Myocyte (in vitro differentiated cells): ENCODE measurements at regions not wholly inside any gene's neighbourhood (a gene's known extent, or its start where the extent isn't known, plus 50 kb on each side); places are given as distances from the start of the nearest gene placed in this dataset.

Source experiments
- DNase-seq: peaks from one replicate; pipeline ENCODE4 v3.0.0-alpha.2; 2012; ENCODE audit warnings: low read depth

DNA sequence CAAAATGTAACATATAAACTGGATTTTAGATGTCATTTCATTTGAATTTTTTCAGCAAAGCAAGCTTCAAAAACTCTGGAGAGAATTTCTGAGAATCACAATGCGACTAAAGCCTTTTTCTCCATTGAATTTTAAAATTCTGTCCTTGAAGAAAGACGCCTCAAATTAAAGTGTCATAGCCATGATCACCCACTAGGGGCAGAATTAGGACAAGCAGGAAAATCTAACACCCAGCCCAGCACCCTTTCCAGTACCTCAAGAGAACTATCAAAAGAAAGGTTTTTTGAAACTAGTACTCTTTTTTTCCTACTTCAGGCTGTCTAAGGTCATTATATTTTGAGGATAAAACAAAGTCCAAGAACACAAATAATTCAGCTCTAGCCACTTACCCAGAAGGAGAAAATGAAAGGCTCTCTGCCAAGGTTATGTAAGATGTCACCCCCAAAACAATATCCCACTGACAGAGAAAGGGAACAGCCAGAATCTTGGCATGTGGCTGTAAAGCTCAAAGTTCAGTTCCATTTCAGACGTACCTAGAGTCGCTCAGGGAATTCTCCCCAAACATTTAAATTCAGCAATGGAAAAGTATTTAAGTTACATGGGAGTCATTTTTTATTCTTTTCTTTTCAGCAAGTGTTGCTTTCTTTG lies 299.4 kb downstream of the SNX13 start:
- DNase-seq = peak; percentile 52

DNA sequence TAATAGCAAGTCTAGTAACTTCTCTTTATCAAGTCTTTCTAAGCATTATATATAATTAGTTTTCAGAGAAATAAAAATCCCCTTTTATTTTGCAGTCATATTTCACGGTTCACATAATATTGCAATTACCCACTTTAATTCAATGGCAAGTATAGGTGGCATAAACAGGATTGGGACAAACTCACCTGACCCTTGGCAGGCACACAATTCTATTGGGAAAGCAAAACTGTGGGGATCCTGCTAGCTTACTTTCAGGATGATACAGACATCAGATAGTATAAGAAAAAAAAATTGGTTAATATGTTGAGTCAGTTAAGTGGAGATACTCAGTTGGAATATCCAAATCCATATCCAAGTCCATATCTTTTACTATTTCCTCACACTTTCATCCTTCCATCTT lies 294.8 kb downstream of the SNX13 start:
- DNase-seq = no peak

DNA sequence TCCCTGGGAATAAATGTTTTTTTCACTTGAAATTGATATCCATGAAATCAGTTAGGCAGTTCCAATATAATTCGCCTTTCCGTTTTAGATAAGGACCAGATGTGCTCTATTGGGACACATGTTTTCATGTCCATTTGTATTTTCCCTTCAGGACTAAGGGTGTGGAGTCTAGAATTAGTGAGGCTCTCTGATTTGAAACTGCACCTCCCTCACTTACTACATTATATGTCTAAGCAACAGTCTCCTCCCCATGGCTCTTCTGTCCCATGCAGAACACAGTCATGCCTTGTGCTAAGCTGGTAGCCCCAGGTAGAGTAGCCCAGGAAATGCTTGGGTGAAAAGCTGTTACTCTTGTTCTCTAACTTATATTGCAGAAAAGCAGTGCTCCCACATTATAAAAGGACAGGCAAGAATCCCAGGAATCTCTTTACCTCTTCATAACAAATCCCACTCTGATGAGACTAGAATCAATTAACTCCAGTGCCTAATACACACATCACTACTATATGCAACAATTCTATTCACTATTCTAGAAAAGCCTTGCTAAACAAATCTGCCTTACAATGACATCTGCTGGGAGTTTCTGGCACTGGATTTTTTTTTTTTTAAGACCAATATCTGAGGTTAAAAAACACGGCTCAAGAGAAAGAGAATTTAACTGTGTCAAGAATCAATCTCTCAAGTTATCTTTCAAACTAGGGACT lies 293.9 kb downstream of the SNX13 start:
- peak; percentile 69 for DNase-seq

- DNase-seq = peak; percentile 18
Measured at GRCh38 chr7:17651341-17651740, 289.0 kb downstream of the SNX13 start.

DNA sequence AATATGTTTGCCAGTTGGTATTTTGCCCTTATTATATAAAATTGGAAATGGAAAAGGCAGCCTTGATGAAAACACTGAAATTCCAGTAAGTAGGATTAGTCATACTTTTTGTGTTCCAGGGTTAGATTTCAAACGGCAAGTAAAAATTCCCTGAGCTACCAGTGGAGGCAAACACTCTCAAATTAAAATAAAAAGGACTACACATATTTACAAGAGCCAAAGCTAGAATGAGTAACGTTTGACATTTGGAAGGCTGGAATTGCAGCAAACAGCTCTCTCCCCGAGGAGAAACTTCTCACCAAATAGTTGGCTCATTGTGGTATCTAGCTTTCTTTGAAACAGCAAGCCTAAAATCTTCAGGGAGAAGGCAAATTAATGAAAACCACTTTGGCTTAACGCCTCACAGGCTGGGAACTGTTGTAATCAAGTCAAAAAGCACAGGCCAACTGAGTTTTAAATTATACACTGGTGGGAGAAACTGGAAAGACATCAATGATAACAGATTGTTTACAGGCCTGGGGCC lies 288.4 kb downstream of the SNX13 start:
- DNase-seq = peak; percentile 84

DNA sequence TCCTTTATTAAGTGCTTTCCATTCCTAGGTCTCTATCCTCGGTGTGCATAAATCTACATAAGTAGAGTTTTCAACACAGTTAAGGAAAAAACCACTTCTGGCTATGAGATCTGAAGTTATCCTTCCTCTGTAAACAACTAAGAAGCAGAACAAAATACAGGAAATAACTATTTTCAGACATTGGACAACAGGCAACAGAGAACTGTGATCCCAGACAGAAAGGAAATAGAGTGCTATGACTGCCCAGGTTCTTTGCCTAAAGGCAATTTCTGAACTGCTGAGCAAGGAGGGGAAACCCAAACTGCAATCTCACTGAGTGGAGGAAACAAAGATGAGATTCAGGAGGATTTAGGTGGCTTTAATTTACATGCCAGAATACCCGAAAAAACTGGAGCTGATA lies 285.4 kb downstream of the SNX13 start:
- no peak for DNase-seq

- no peak for DNase-seq
Measured at GRCh38 chr7:17659126-17659525, 281.2 kb downstream of the SNX13 start.

DNA sequence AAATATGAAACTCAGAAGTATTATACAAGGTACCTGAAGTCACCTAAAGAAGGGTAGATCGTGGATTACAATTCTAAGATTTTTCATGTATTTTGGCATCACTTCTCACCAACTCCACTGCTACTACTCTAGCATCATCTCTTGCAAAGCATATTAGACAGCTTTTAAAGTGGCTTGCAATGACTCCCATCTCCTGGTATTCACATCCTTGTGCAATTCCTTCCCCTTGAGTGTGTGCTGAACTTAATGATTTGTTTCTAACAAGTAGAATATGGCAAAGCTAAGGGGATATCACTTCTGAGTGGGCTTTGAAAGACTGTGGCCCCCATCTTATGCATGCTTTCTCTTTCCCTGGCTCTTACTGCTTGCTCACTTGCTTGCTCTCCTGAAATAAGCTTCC lies 280.2 kb downstream of the SNX13 start:
- no peak for DNase-seq

- peak; percentile 32 for DNase-seq
Measured at GRCh38 chr7:17661982-17662585, 278.2 kb downstream of the SNX13 start.

GRCh38 chr7:17663061-17663675 lies 277.1 kb downstream of the SNX13 start:
- DNase-seq = peak; percentile 53

GRCh38 chr7:17665029-17665428 lies 275.3 kb downstream of the SNX13 start:
- no peak for DNase-seq

DNA sequence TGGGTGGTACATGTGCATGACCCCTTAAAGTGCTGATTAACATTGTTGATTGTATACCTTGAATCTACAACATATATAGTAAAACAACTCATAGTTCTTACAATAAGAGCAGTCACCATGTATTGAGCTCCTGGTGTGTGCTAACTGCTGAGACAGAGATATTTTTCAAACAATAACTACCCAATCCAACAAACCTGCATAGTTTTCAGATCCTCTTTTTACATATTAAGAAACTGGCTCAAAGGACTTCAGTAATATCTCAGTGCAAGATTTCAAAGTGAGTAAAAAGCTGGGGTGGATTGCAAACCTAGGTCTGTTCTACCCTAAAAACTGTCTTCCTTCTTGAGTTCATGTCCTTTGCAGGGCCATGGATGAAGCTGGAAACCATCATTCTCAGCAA lies 272.2 kb downstream of the SNX13 start:
- DNase-seq = no peak

- no peak for DNase-seq
Measured at GRCh38 chr7:17669204-17669603, 271.1 kb downstream of the SNX13 start.

- DNase-seq = no peak
Measured at GRCh38 chr7:17671956-17672355, 268.3 kb downstream of the SNX13 start.

GRCh38 chr7:17672783-17673182 lies 267.5 kb downstream of the SNX13 start:
- no peak for DNase-seq

DNA sequence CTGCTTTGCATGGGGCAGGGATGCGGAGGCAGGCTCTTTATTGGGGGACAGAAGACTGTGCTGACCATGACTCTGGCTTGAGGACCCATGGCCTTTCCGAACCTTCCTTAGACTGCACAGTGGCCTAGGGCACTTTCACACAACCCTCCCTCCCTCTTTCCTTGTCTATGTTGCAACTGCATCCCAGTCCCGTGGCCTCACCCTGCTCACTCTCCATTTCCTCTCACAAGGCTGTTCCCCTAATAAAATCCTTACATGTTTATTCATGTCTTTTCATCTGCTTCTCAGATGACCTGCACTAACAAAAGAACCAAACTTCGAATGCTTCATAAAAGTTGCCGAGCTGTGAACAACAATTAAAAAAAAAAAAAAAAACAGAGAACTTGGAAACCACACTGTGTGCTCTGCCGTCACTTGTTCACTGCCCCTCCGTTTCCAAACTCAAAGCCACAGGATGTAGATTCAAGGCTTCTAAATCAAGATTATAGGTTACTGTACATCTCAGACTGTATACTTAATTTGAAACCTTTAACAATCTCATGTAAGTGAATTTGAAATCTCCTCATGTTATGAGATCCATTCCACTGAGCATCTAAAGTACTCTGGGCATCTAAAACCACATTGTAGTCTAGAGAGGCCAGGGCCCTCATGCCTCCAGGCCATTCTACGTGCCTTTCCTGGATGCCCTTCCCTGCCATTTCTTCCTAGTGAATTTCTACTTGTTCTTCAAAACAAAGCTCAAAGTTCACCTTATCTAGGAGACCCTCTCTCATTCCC lies 265.9 kb downstream of the SNX13 start:
- DNase-seq = no peak

- DNase-seq = no peak
Measured at GRCh38 chr7:17674943-17675608, 265.2 kb downstream of the SNX13 start.

- DNase-seq = no peak
Measured at GRCh38 chr7:17677408-17677807, 262.9 kb downstream of the SNX13 start.

DNA sequence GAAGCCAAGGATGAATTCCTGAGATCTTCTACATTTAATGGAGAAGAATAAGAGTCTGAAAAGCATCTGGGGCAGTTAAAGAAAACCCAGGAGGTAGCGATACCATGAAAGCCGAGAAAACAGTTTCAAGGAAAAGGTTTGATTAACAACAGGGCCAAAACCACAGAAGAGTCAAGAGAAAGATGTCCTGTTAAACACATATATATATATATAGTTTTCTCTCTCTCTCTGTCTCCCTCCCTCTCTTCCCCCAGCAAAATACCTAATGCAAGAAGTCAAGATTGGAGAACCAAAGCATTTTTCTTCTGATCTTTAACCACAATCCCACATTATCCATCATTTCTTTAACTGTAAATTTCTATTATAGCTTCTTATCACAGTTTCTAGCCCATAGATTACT lies 261.4 kb downstream of the SNX13 start:
- DNase-seq = no peak

GRCh38 chr7:17679458-17679857 lies 260.8 kb downstream of the SNX13 start:
- DNase-seq = peak; percentile 94

GRCh38 chr7:17680026-17680425 lies 260.3 kb downstream of the SNX13 start:
- peak; percentile 82 for DNase-seq
